K562 (cell line): ENCODE measurements at regions not wholly inside any gene's neighbourhood (a gene's known extent, or its start where the extent isn't known, plus 50 kb on each side); places are given as distances from the start of the nearest gene placed in this dataset.

Experiments used
- ATAC-seq: fragments of 200-7000 bp; cut with Tn5 transposase; 3 replicates; pipeline ENCODE4 v1.9.1; 2020; ENCODE audit warnings: moderate library complexity
- BruUV-seq: library from RNA; stranded (reverse); fragments of 400-500 nt; replicated peaks from 2 replicates; lab custom pipeline; 2021; lab: Mats Ljungman, UMichigan
- CTCF ChIA-PET: fragments of 300-600 bp; formaldehyde crosslinking; extraction: SDS; loops from one replicate; lab custom pipeline; 2021; ENCODE audit warnings: low intra/inter-chr PET ratio; lab: Yijun Ruan, JAX
- POLR2A ChIA-PET: fragments of 300-600, 350-650 bp; sonication (Branson Sonifier 250); formaldehyde crosslinking; extraction: SDS; loops from one replicate; lab custom pipeline; 2021; ENCODE audit warnings: antibody characterized with exemption, inconsistent platforms; lab: Yijun Ruan, JAX
- DNase-seq, 4 experiments: peaks; one replicate each; pipeline versions ENCODE4 v3.0.0 to v3.0.0-alpha.2; 2011 to 2018; ENCODE audit warnings: low spot score in 3 of 4, mixed read lengths in 3 of 4; ENCODE audit errors: extremely low read depth in 1 of 4
- FAIRE-seq: peaks from 2 replicates; lab custom pipeline; 2011; peaks lifted over from hg19 to GRCh38; lab: Jason Lieb, UNC
- H2AFZ ChIP-seq: 2 replicates; pipeline ENCODE4 v1.6.0; 2011; ENCODE audit warnings: low read depth, low read length, control low read depth, inconsistent platforms
- H3K27ac ChIP-seq: fragments of 200-600 bp; 3 replicates; pipeline ENCODE4 v1.8.0; 2011; ENCODE audit warnings: low read depth, mild to moderate bottlenecking, control low read depth, inconsistent platforms, low read length, moderate library complexity, mixed read lengths; ENCODE audit errors: extremely low read depth
- H3K27me3 ChIP-seq, 2 experiments: fragments of 300-600 bp in 1 of 2; 2 replicates in 1 of 2; 3 replicates in 1 of 2; pipeline versions ENCODE4 v1.6.0 to v1.8.0; 2011; ENCODE audit warnings: inconsistent platforms in 2 of 2, low read length in 2 of 2, mild to moderate bottlenecking in 1 of 2, mixed read lengths in 1 of 2, moderate library complexity in 1 of 2; ENCODE audit not compliant: control insufficient read depth in 2 of 2, insufficient read depth in 2 of 2
- H3K36me3 ChIP-seq: fragments of 300-600 bp; 3 replicates; pipeline ENCODE4 v1.8.0; 2011; ENCODE audit warnings: mild to moderate bottlenecking, low read length, inconsistent platforms; ENCODE audit not compliant: control insufficient read depth, insufficient read depth
- H3K4me1 ChIP-seq, 2 experiments: fragments of 200-600 bp in 1 of 2; replicated peaks in 1 of 2; 2 replicates in 1 of 2; 3 replicates in 1 of 2; pipeline versions ENCODE4 v1.5.1 to v1.8.0; 2011; ENCODE audit warnings: inconsistent platforms in 2 of 2, low read length in 2 of 2, mild to moderate bottlenecking in 1 of 2, mixed read lengths in 1 of 2, moderate library complexity in 1 of 2; ENCODE audit not compliant: control insufficient read depth in 2 of 2, insufficient read depth in 2 of 2
- H3K4me2 ChIP-seq: 2 replicates; pipeline ENCODE4 v1.6.1; 2011; ENCODE audit warnings: low read length, control low read depth, inconsistent platforms, mixed read lengths; ENCODE audit not compliant: insufficient read depth
- H3K4me3 ChIP-seq: fragments of 200-600 bp; sonication (generic), shearing (Covaris generic); 2 replicates; pipeline ENCODE4 v1.5.1; 2016; ENCODE audit warnings: control low read depth, inconsistent platforms
- H3K79me2 ChIP-seq: fragments of 200-600 bp; 3 replicates; pipeline ENCODE4 v1.8.0; 2011; ENCODE audit warnings: low read length, inconsistent platforms; ENCODE audit not compliant: control insufficient read depth, insufficient read depth
- H3K9ac ChIP-seq, 2 experiments: 2 replicates each; pipeline versions ENCODE4 v1.6.0 to v1.6.1; 2011; ENCODE audit warnings: low read depth in 2 of 2, low read length in 2 of 2, control low read depth in 1 of 2, inconsistent platforms in 1 of 2, mild to moderate bottlenecking in 1 of 2, mixed read lengths in 1 of 2; ENCODE audit not compliant: insufficient read depth in 1 of 2
- H3K9me1 ChIP-seq: one replicate; pipeline ENCODE4 v1.6.0; 2011; ENCODE audit warnings: inconsistent platforms, mild to moderate bottlenecking, low read length, moderate library complexity; ENCODE audit not compliant: control insufficient read depth, insufficient read depth
- H3K9me3 ChIP-seq: replicated peaks from 2 replicates; pipeline ENCODE4 v1.5.1; 2011; ENCODE audit warnings: low read depth, low read length, inconsistent platforms; ENCODE audit not compliant: control insufficient read depth, insufficient read depth
- H4K20me1 ChIP-seq: replicated peaks from 2 replicates; pipeline ENCODE4 v1.6.1; 2011; ENCODE audit warnings: low read length, inconsistent platforms, mixed read lengths; ENCODE audit not compliant: control insufficient read depth, insufficient read depth
- ADNP ChIP-seq: fragments of 200-800 bp; sonication (Bioruptor generic); IDR thresholded peaks from 2 replicates; pipeline ENCODE4 v1.6.1; 2016; ENCODE audit warnings: missing genetic modification characterization, missing compliant biosample characterization
- AFF1 ChIP-seq, 2 experiments: fragments of 450-650 bp; IDR thresholded peaks; 2 replicates each; pipeline ENCODE4 v1.6.1; 2018; ENCODE audit warnings: mild to moderate bottlenecking in 2 of 2, low read depth in 1 of 2; ENCODE audit not compliant: partially characterized antibody in 2 of 2
- DEAF1 ChIP-seq: fragments of 450-650 bp; formaldehyde crosslinking; IDR thresholded peaks from 2 replicates; pipeline ENCODE4 v1.4.0; 2020; ENCODE audit warnings: mild to moderate bottlenecking, moderate library complexity
- HDGF ChIP-seq: fragments of 450-650 bp; IDR thresholded peaks from 2 replicates; pipeline ENCODE4 v1.6.1; 2016
- NR2F6 ChIP-seq: fragments of 450-650 bp; formaldehyde crosslinking; IDR thresholded peaks from 2 replicates; pipeline ENCODE4 v1.4.0; 2020; ENCODE audit warnings: mild to moderate bottlenecking
- PHTF2 ChIP-seq: fragments of 250-450 bp; sonication (Bioruptor Pico); IDR thresholded peaks from 2 replicates; pipeline ENCODE4 v1.5.0; 2021; ENCODE audit warnings: mild to moderate bottlenecking
- RFX5 ChIP-seq: IDR thresholded peaks from 2 replicates; pipeline ENCODE4 v1.6.1; 2011; ENCODE audit warnings: low read depth, mild to moderate bottlenecking, improper control_type of control experiment, low read length
- TAF9B ChIP-seq: fragments of 450-650 bp; IDR thresholded peaks from 2 replicates; pipeline ENCODE4 v1.6.1; 2018; ENCODE audit warnings: mild to moderate bottlenecking; ENCODE audit not compliant: partially characterized antibody
- ZBTB26 ChIP-seq: fragments of 450-650 bp; formaldehyde crosslinking; IDR thresholded peaks from 2 replicates; pipeline ENCODE4 v1.4.0; 2022; ENCODE audit warnings: missing genetic modification characterization
- ZNF583 ChIP-seq: fragments of 250-450 bp; sonication (Bioruptor Pico); IDR thresholded peaks from 2 replicates; pipeline ENCODE4 v1.4.0; 2020
- ZNF592 ChIP-seq: fragments of 450-650 bp; IDR thresholded peaks from 2 replicates; pipeline ENCODE4 v1.6.1; 2017; ENCODE audit warnings: antibody characterized with exemption, mild to moderate bottlenecking
- WGBS: fragments of 100-300 bp; shearing (Covaris generic); methylation state at CpG from one replicate; pipeline ENCODE4 v1.1.6; 2016; ENCODE audit warnings: low coverage, mixed read lengths; ENCODE audit not compliant: insufficient coverage; ENCODE audit errors: missing lambda C conversion rate; 5-methylcytosine and 5-hydroxymethylcytosine counted together
- in situ Hi-C: fragments of 300-500 bp; cut with MboI; formaldehyde crosslinking; loops from 4 replicates; pipeline ENCODE4 v1.15.0; 2018; ENCODE audit warnings: inconsistent platforms, mixed read lengths
- intact Hi-C: fragments of 100-400 bp; cut with micrococcal nuclease; formaldehyde crosslinking; loops from 2 replicates; pipeline ENCODE4 v1.14.2; 2022

GRCh38 chr12:111022386-111022785 is 102.0 kb upstream of the MYL2 start (continued):
- no peak for TF ChIP-seq ZNF583 (CRISPR knock-in tag)
- TF ChIP-seq, all 486 proteins: peak for 0

GRCh38 chr12:111014547-111014946 is 94.2 kb upstream of the MYL2 start:
- no TSS peak for BruUV-seq
- H3K9ac ChIP-seq, result no peak overlapping the region
- H3K79me2 ChIP-seq, result no peaks in the 10 kb centered on the region
- H3K4me1 ChIP-seq, result no peaks in the 10 kb centered on the region
- no peak for DNase-seq
- ChIA-PET POLR2A (interaction anchor here (1.6 kb wide), 1 partner anchor 9 kb away, joined by 4 read pairs; no protein-coding TSS in a partner anchor), CTCF (no interaction called here)
- in situ Hi-C loops, result no loop called here
- H3K9me3 ChIP-seq, result no peaks in the 10 kb centered on the region
- H3K4me3 ChIP-seq, result no peak overlapping the region
- H2AFZ ChIP-seq, result no peak overlapping the region
- ATAC-seq, result no peak
- H3K9me1 ChIP-seq, result peaks cover 3% of the 10 kb centered on the region
- 0% methylated on average over 6 of the region's 6 CpGs for WGBS
- FAIRE-seq, result no peak
- H3K4me2 ChIP-seq, result no peak overlapping the region
- H3K27ac ChIP-seq, result no peak overlapping the region
- H4K20me1 ChIP-seq, result no peaks in the 10 kb centered on the region
- no peaks in the 10 kb centered on the region; a peak in 2 of 5 replicates for H3K27me3 ChIP-seq
- intact Hi-C loops, result no loop called here
- H3K36me3 ChIP-seq, result no peaks in the 10 kb centered on the region
- TF ChIP-seq PHTF2 (CRISPR knock-in tag), result no peak
- TF ChIP-seq ZNF583 (CRISPR knock-in tag), result no peak
- TF ChIP-seq DEAF1 (CRISPR knock-in tag), result no peak
- no peak for TF ChIP-seq NR2F6 (CRISPR knock-in tag)
- no peak for TF ChIP-seq RFX5
- TF ChIP-seq AFF1 (IDR thresholded peaks at IDR 0.05; ENCODE audit: low read depth in 1 of 2, partially characterized antibody in 2 of 2), result no peak
- TF ChIP-seq ZBTB26 (CRISPR knock-in tag), result no peak
- TF ChIP-seq ADNP (tag), result no peak
- TF ChIP-seq HDGF, result no peak
- TF ChIP-seq ZNF592, result no peak
- no peak for TF ChIP-seq TAF9B
